ENCODE measurements at regions not wholly inside any gene's neighbourhood (a gene's known extent, or its start where the extent isn't known, plus 50 kb on each side); places are given as distances from the start of the nearest gene placed in this dataset.

- no peak for TF ChIP-seq POLR2A (IDR thresholded peaks at IDR 0.05; ENCODE audit: low read length)
- TF ChIP-seq GATA1 (IDR thresholded peaks at IDR 0.05; ENCODE audit: low read depth, low read length), result no peak
These were observed 59.8 kb upstream of the GNG12 start for GRCh38 chr1:67893126-67893495.

Measured in erythroblast (primary cell).